ENCODE measurements at regions not wholly inside any gene's neighbourhood (a gene's known extent, or its start where the extent isn't known, plus 50 kb on each side); places are given as distances from the start of the nearest gene placed in this dataset.

DNA sequence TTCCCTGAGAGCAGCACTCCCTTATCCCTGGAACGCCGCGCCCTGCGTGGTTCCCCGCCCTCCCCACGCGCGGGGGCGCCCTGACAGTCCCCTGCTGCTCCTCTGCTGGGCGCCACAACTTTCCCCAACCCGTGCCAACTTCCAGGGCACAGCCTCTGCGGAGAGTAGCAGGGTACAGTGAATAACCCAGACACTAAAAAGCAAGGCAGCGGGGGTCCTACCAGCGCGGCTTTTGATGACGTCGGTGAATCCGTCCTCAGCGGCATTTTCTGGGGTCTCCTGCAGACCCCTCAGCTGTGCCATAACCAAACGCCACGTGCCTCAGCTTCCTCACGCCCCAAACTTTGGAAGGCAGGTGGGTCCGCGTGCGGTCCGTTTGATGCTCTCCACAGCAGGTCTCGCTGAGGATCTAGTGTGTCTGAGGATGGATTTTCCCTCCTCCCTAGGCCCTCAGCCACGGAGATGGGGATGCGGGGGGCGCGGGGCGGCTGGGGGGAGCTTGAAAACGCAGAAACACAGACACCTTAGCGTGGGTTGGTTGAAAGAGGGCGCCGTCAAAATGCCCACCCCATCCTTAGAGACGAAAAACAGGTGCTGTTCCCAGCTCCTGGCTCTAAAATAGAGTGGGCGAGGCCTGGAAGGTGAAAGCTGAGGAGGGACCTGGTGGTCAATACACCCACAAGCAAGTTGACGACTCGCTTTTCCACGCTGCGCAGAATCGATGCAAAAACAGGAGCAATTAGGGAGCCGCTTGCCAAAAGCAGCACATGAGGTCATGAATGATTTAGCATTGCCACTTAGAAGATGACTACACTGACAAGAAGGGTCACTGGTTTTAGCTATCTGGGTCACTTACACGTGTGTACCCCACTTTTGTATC is 405.6 kb downstream of the FAM47A start:
- no peak for DNase-seq

DNA sequence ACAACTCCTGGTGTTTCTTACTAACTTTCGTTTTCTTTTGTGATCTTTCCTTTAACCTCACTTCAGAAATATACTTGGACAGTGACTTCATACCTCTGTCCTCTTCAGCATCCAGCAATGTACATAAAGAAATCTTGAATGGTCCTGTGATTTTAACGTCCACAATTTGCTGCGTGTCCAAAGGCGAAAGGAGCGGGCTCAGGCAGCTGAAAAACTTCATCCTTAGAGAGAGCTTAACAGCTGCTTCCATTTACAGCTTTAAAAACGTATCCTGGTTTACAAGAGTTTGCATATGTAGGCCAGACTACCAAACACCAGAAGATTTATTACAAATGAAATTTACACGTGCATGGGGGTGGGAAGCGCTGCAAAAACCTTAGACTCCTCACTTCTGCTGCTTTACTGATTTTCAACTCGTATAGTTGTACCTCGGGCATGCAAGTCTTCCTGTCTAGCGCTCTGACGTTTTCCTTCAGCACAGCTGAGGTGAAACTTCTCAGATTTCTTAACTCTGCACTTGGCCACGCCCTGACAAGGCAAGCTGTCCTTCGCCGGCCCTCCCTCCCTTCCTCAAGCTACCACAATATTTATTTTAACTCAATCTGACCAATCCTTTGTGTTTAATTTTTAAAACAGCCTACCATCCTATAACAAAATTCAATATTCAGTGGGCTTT is 406.4 kb downstream of the FAM47A start:
- peak; percentile 53 for DNase-seq

DNA sequence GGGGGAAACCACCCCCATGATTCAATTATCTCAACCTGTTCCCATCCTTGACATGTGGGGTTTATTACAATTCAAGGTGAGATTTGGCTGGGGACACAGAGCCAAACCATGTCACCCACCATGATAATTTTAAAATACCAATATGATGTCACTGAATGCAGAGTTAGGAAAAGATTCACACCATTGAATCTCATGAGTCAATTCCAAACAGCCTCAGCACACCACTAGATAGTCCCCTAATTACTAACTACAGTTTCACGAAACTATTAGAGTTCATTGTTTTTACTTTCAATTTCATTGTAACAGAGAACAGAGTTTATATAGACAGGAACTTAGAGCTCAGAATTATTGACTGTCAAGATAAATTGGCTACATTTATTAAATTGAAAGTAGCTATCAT is 410.2 kb downstream of the FAM47A start:
- DNase-seq, result no peak

DNA sequence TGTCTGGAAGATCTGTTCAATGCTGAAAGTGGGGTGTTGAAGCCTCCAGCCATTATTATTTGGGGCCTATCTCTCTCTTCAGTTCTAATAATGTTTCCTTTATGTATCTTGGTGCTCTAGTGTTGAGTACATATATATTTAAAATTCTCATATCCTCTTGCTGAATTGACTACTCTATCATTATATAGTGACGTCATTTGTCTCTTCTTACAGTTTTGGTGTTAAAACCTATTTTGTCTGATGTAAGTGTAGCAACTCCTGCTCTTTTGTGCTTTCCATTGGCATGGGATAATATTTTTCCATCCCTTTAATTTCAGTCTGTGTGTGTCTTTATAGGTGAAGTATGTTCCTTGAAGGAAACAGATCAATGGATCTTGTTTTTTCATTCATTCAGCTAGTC is 446.0 kb downstream of the FAM47A start:
- DNase-seq, result no peak
